ENCODE measurements at regions not wholly inside any gene's neighbourhood (a gene's known extent, or its start where the extent isn't known, plus 50 kb on each side); places are given as distances from the start of the nearest gene placed in this dataset.

DNA sequence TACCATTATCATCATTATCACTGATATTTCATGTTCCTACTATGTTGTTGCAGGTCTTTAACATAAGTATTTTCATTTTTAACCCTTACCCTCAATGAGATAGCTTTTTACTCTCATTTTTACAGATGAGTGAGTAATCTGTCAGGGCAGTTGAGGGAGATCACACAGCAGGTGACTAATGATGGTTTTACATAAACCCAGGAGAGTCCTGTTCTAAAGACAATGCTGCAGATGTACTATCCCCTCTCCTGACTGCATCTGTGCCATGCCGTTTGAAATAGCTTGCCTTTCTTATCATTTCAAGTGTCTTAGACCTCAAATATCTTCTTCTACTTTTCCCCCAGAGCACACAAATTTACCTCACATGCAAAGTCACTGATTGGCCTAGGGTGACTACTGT lies 1552.1 kb upstream of the SEL1L start:
- TF ChIP-seq CTCF (IDR thresholded peaks at IDR 0.05) (no peak), POLR2AphosphoS5 (IDR thresholded peaks at IDR 0.05; ENCODE audit: low read depth, low read length) (no peak), REST (IDR thresholded peaks at IDR 0.05; ENCODE audit: insufficient read depth in 1 of 2, low read depth in 2 of 2, low read length in 1 of 2) (no peak), SIN3A (IDR thresholded peaks at IDR 0.05; ENCODE audit: borderline replicate concordance, insufficient read depth, low read depth, low read length) (no peak), TCF7L2 (IDR thresholded peaks at IDR 0.05; ENCODE audit: low read depth, low read length) (no peak)
